WTC11 (cell line): ENCODE measurements at regions not wholly inside any gene's neighbourhood (a gene's known extent, or its start where the extent isn't known, plus 50 kb on each side); places are given as distances from the start of the nearest gene placed in this dataset.

Experiments
- ATAC-seq: fragments of 200-7000 bp; cut with Tn5 transposase; 2 replicates; pipeline ENCODE4 v1.10.0; 2021; ENCODE audit warnings: mild to moderate bottlenecking, moderate library complexity
- CTCF ChIA-PET: fragments of 300-600 bp; sonication (Branson Sonifier 250); formaldehyde crosslinking; loops from one replicate; lab custom pipeline; 2021; ENCODE audit warnings: antibody characterized with exemption; lab: Charles Lee
- POLR2A ChIA-PET: fragments of 350-600 bp; sonication (Branson Sonifier 250); formaldehyde crosslinking; loops from one replicate; lab custom pipeline; 2021; ENCODE audit warnings: antibody characterized with exemption; lab: Charles Lee
- DNase-seq: peaks from one replicate; pipeline ENCODE4 v3.0.0; 2021; ENCODE audit warnings: low spot score
- H3K27ac Mint-ChIP-seq: 2 replicates; pipeline ENCODE4 v1.8.0; 2021; ENCODE audit warnings: mixed read lengths
- H3K27me3 Mint-ChIP-seq: 2 replicates; pipeline ENCODE4 v1.8.0; 2021; ENCODE audit warnings: low read depth, mild to moderate bottlenecking, moderate library complexity, mixed read lengths
- H3K36me3 Mint-ChIP-seq: 2 replicates; pipeline ENCODE4 v1.8.0; 2021; ENCODE audit warnings: mixed read lengths
- H3K4me1 Mint-ChIP-seq: 2 replicates; pipeline ENCODE4 v1.8.0; 2022; ENCODE audit warnings: mixed read lengths
- H3K4me3 Mint-ChIP-seq: 2 replicates; pipeline ENCODE4 v1.8.0; 2021; ENCODE audit warnings: mild to moderate bottlenecking, moderate library complexity, mixed read lengths
- H3K9me3 Mint-ChIP-seq: 2 replicates; pipeline ENCODE4 v1.8.0; 2021; ENCODE audit warnings: mixed read lengths
- AFF4 ChIP-seq: sonication (generic); formaldehyde crosslinking; IDR thresholded peaks from 2 replicates; pipeline ENCODE4 v1.8.1; 2023; ENCODE audit warnings: mild to moderate bottlenecking, missing genetic modification reagents, borderline replicate concordance
- CREM ChIP-seq: sonication (generic); formaldehyde crosslinking; IDR thresholded peaks from 2 replicates; pipeline ENCODE4 v1.8.1; 2022; ENCODE audit warnings: mild to moderate bottlenecking, missing genetic modification reagents, moderate library complexity
- ESRRA ChIP-seq: sonication (generic); formaldehyde crosslinking; IDR thresholded peaks from 2 replicates; pipeline ENCODE4 v1.8.1; 2022; ENCODE audit warnings: mild to moderate bottlenecking, missing genetic modification reagents, borderline replicate concordance
- FOXJ3 ChIP-seq: sonication (generic); formaldehyde crosslinking; IDR thresholded peaks from 2 replicates; pipeline ENCODE4 v1.9.0; 2021; ENCODE audit warnings: missing genetic modification reagents, mild to moderate bottlenecking, borderline replicate concordance
- GABPB1 ChIP-seq: sonication (generic); formaldehyde crosslinking; IDR thresholded peaks from 2 replicates; pipeline ENCODE4 v1.8.1; 2023; ENCODE audit warnings: mild to moderate bottlenecking, missing genetic modification reagents
- GTF2I ChIP-seq: fragments of 250-450 bp; sonication (Bioruptor Pico); conservative IDR thresholded peaks from 2 replicates; pipeline ENCODE4 v1.4.0; 2021; ENCODE audit warnings: mild to moderate bottlenecking
- IRF2 ChIP-seq: sonication (generic); formaldehyde crosslinking; IDR thresholded peaks from 2 replicates; pipeline ENCODE4 v1.8.0; 2022; ENCODE audit warnings: low read depth, missing genetic modification reagents, borderline replicate concordance
- NFATC4 ChIP-seq: fragments of 250-450 bp; sonication (Bioruptor Pico); IDR thresholded peaks from 2 replicates; pipeline ENCODE4 v1.9.0; 2021; ENCODE audit warnings: mild to moderate bottlenecking
- NR1H2 ChIP-seq: sonication (generic); formaldehyde crosslinking; IDR thresholded peaks from 2 replicates; pipeline ENCODE4 v1.9.0; 2021; ENCODE audit warnings: mild to moderate bottlenecking, moderate library complexity, missing genetic modification reagents
- NR2C2 ChIP-seq: sonication (generic); formaldehyde crosslinking; IDR thresholded peaks from 2 replicates; pipeline ENCODE4 v1.8.0; 2022; ENCODE audit warnings: mild to moderate bottlenecking, missing genetic modification reagents
- OVOL2 ChIP-seq: fragments of 250-450 bp; sonication (Bioruptor Pico); IDR thresholded peaks from 2 replicates; pipeline ENCODE4 v1.9.0; 2021; ENCODE audit warnings: mild to moderate bottlenecking, borderline replicate concordance
- RORB ChIP-seq: fragments of 250-450 bp; sonication (Bioruptor Pico); IDR thresholded peaks from 2 replicates; pipeline ENCODE4 v1.9.0; 2021; ENCODE audit warnings: mild to moderate bottlenecking
- ZMAT4 ChIP-seq: fragments of 250-450 bp; sonication (Bioruptor Pico); IDR thresholded peaks from 2 replicates; pipeline ENCODE4 v1.9.0; 2021; ENCODE audit warnings: mild to moderate bottlenecking
- ZNF138 ChIP-seq: sonication (generic); formaldehyde crosslinking; conservative IDR thresholded peaks from 2 replicates; pipeline ENCODE4 v1.8.1; 2022; ENCODE audit warnings: mild to moderate bottlenecking, moderate library complexity, missing genetic modification reagents
- ZNF219 ChIP-seq: sonication (generic); formaldehyde crosslinking; IDR thresholded peaks from 2 replicates; pipeline ENCODE4 v1.8.0; 2023; ENCODE audit warnings: missing genetic modification reagents, mild to moderate bottlenecking, borderline replicate concordance
- ZNF263 ChIP-seq: sonication (generic); formaldehyde crosslinking; IDR thresholded peaks from 2 replicates; pipeline ENCODE4 v1.8.1; 2022; ENCODE audit warnings: low read depth, mild to moderate bottlenecking, moderate library complexity, missing genetic modification reagents
- ZNF317 ChIP-seq: sonication (generic); formaldehyde crosslinking; IDR thresholded peaks from 2 replicates; pipeline ENCODE4 v1.8.1; 2023; ENCODE audit warnings: low read depth, mild to moderate bottlenecking, moderate library complexity, missing genetic modification reagents, borderline replicate concordance
- ZNF512 ChIP-seq: sonication (generic); formaldehyde crosslinking; IDR thresholded peaks from 2 replicates; pipeline ENCODE4 v1.8.1; 2022; ENCODE audit warnings: missing genetic modification reagents, borderline replicate concordance

DNA sequence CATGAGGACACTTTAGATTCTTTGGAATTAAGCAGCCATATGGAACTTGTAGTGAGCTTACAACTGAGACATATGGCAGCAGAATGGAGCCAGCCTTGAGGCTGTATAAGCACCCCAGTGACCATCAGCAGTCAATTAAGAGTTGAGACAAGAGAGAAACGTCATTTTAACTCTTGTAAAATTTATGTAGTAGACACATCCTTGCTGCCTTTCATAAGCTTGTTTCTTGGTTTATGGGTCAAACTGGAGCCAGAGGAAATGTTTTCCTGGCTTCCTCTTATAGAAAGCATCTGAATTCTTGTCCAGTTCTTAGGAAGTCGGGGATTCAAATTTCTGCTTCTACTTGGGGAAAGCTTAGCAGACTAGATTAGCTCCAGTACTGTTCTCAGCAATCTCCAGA lies 745.1 kb upstream of the MARCKS start (continued):
- no peak for TF ChIP-seq ZNF317
- no peak for TF ChIP-seq CREM (CRISPR knock-in tag)
- TF ChIP-seq IRF2 = no peak
- TF ChIP-seq AFF4 (CRISPR knock-in tag) = no peak

- CTCF ChIA-PET = no interaction called here
- no peak overlapping the region for H3K4me3 Mint-ChIP-seq
- H3K4me1 Mint-ChIP-seq = peaks cover 5% of the 10 kb centered on the region
- H3K9me3 Mint-ChIP-seq = peaks cover 23% of the 10 kb centered on the region
- no peaks in the 10 kb centered on the region for H3K36me3 Mint-ChIP-seq
- TF ChIP-seq ESRRA (no peak), NR2C2 (CRISPR knock-in tag) (no peak), ZNF219 (CRISPR knock-in tag) (no peak), GABPB1 (CRISPR knock-in tag) (no peak), NFATC4 (no peak), FOXJ3 (CRISPR knock-in tag) (no peak), GTF2I (CRISPR knock-in tag) (no peak), ZNF138 (CRISPR knock-in tag) (no peak), AFF4 (CRISPR knock-in tag) (no peak), ZNF512 (CRISPR knock-in tag) (no peak), RORB (CRISPR knock-in tag) (no peak), NR1H2 (CRISPR knock-in tag) (no peak), ZNF263 (CRISPR knock-in tag) (no peak), OVOL2 (CRISPR knock-in tag) (no peak), ZMAT4 (CRISPR knock-in tag) (no peak)
- DNase-seq = no peak
- H3K27ac Mint-ChIP-seq = no peak overlapping the region
- POLR2A ChIA-PET = no interaction called here
- no peaks in the 10 kb centered on the region; the same call in 1 of the 2 replicates for H3K27me3 Mint-ChIP-seq
- ATAC-seq = no peak
These were observed 741.9 kb upstream of the MARCKS start for GRCh38 chr6:113115196-113115595.
